HepG2 (cell line): ENCODE measurements at regions not wholly inside any gene's neighbourhood (a gene's known extent, or its start where the extent isn't known, plus 50 kb on each side); places are given as distances from the start of the nearest gene placed in this dataset.

Experiments
- ATAC-seq: fragments of 200-7000 bp; cut with Tn5 transposase; 3 replicates; pipeline ENCODE4 v1.9.1; 2020; ENCODE audit warnings: mild to moderate bottlenecking, moderate library complexity
- BruUV-seq: library from RNA; stranded (reverse); fragments of 400-500 nt; replicated peaks from 2 replicates; lab custom pipeline; 2021; lab: Mats Ljungman, UMichigan
- CTCF ChIA-PET: fragments of 300-600 bp; formaldehyde crosslinking; extraction: SDS; loops from one replicate; lab custom pipeline; 2021; ENCODE audit warnings: low total read pairs, inconsistent platforms, low intra/inter-chr PET ratio; lab: Yijun Ruan, JAX
- POLR2A ChIA-PET: fragments of 350-600 bp; sonication (Branson Sonifier 250); formaldehyde crosslinking; loops from one replicate; lab custom pipeline; 2020; ENCODE audit warnings: antibody characterized with exemption, inconsistent platforms; lab: Yijun Ruan, JAX
- DNase-seq: peaks from one replicate; pipeline ENCODE4 v3.0.0-alpha.2; 2015; ENCODE audit warnings: low spot score
- FAIRE-seq: peaks from 3 replicates; lab custom pipeline; 2011; peaks lifted over from hg19 to GRCh38; lab: Jason Lieb, UNC
- H2AFZ ChIP-seq: one replicate; pipeline ENCODE4 v1.6.1; 2011; ENCODE audit warnings: low read length, inconsistent platforms
- H3K27ac ChIP-seq: fragments of 300-600 bp; 3 replicates; pipeline ENCODE4 v1.8.0; 2011; ENCODE audit warnings: mixed run types, mild to moderate bottlenecking, mixed read lengths, low read length, inconsistent platforms; ENCODE audit not compliant: insufficient read depth; ENCODE audit errors: extremely low read length
- H3K27me3 ChIP-seq, 2 experiments: fragments of 200-600 bp in 1 of 2; 2 replicates in 1 of 2; 3 replicates in 1 of 2; pipeline versions ENCODE4 v1.6.0 to v1.8.0; 2011; ENCODE audit warnings: low read length in 2 of 2, mild to moderate bottlenecking in 2 of 2, moderate library complexity in 2 of 2, inconsistent platforms in 1 of 2; ENCODE audit not compliant: insufficient read depth in 2 of 2, control insufficient read depth in 1 of 2
- H3K36me3 ChIP-seq, 2 experiments: fragments of 200-600 bp in 1 of 2; replicated peaks in 1 of 2; 2 replicates in 1 of 2; 3 replicates in 1 of 2; pipeline versions ENCODE4 v1.5.1 to v1.8.0; 2011; ENCODE audit warnings: low read length in 2 of 2, inconsistent platforms in 1 of 2; ENCODE audit not compliant: insufficient read depth in 2 of 2, control insufficient read depth in 1 of 2
- H3K4me1 ChIP-seq: 2 replicates; pipeline ENCODE4 v1.5.1; 2012; ENCODE audit warnings: low read length, inconsistent platforms; ENCODE audit not compliant: insufficient read depth
- H3K4me2 ChIP-seq: 2 replicates; pipeline ENCODE4 v1.6.0; 2011; ENCODE audit warnings: low read depth, low read length, inconsistent platforms
- H3K4me3 ChIP-seq, 3 experiments: fragments of 200-600 bp in 1 of 3; sonication (generic), shearing (Covaris generic) in 1 of 3; replicated peaks in 1 of 3; 2 replicates each; pipeline ENCODE4 v1.5.1; 2011 to 2016; ENCODE audit warnings: low read length in 3 of 3, inconsistent platforms in 2 of 3, low read depth in 2 of 3, mild to moderate bottlenecking in 2 of 3, control low read depth in 1 of 3, mixed read lengths in 1 of 3; ENCODE audit not compliant: insufficient read depth in 1 of 3
- H3K79me2 ChIP-seq: one replicate; pipeline ENCODE4 v1.6.1; 2011; ENCODE audit warnings: low read length, inconsistent platforms; ENCODE audit not compliant: insufficient read depth
- H3K9ac ChIP-seq: 2 replicates; pipeline ENCODE4 v1.6.0; 2011; ENCODE audit warnings: mild to moderate bottlenecking, low read depth, low read length, inconsistent platforms; ENCODE audit not compliant: insufficient read depth
- H3K9me3 ChIP-seq: 2 replicates; pipeline ENCODE4 v1.5.1; 2012; ENCODE audit warnings: mild to moderate bottlenecking, low read length
- H4K20me1 ChIP-seq: 2 replicates; pipeline ENCODE4 v1.6.0; 2011; ENCODE audit warnings: inconsistent platforms, mild to moderate bottlenecking, low read length, moderate library complexity; ENCODE audit not compliant: insufficient read depth
- BRCA1 ChIP-seq: sonication (generic); formaldehyde crosslinking; IDR thresholded peaks from 2 replicates; pipeline ENCODE4 v1.4.0; 2020; ENCODE audit warnings: missing genetic modification reagents
- CBX5 ChIP-seq: sonication (generic); formaldehyde crosslinking; IDR thresholded peaks from 2 replicates; pipeline ENCODE4 v1.4.0; 2020; ENCODE audit warnings: missing genetic modification reagents, borderline replicate concordance
- SCMH1 ChIP-seq: sonication (generic); formaldehyde crosslinking; IDR thresholded peaks from 2 replicates; pipeline ENCODE4 v1.9.0; 2021; ENCODE audit warnings: missing genetic modification reagents, mild to moderate bottlenecking, borderline replicate concordance
- SMYD3 ChIP-seq: sonication (generic); formaldehyde crosslinking; IDR thresholded peaks from 2 replicates; pipeline ENCODE4 v1.8.1; 2023; ENCODE audit warnings: mild to moderate bottlenecking, missing genetic modification reagents
- YEATS2 ChIP-seq: sonication (generic); formaldehyde crosslinking; IDR thresholded peaks from 2 replicates; pipeline ENCODE4 v1.4.0; 2020; ENCODE audit warnings: missing genetic modification reagents, borderline replicate concordance
- ZFAT ChIP-seq: sonication (generic); formaldehyde crosslinking; conservative IDR thresholded peaks from 2 replicates; pipeline ENCODE4 v1.8.1; 2023; ENCODE audit warnings: missing genetic modification reagents, inconsistent platforms
- ZMYM4 ChIP-seq: sonication (generic); formaldehyde crosslinking; IDR thresholded peaks from 2 replicates; pipeline ENCODE4 v1.8.1; 2023; ENCODE audit warnings: mild to moderate bottlenecking, missing genetic modification reagents
- ZNF326 ChIP-seq: sonication (generic); formaldehyde crosslinking; IDR thresholded peaks from 2 replicates; pipeline ENCODE4 v1.4.0; 2020; ENCODE audit warnings: missing genetic modification reagents, borderline replicate concordance
- ZNF563 ChIP-seq: sonication (generic); formaldehyde crosslinking; IDR thresholded peaks from 2 replicates; pipeline ENCODE4 v1.8.0; 2022; ENCODE audit warnings: mild to moderate bottlenecking, moderate library complexity, missing genetic modification reagents
- ZNF589 ChIP-seq: sonication (generic); formaldehyde crosslinking; conservative IDR thresholded peaks from 2 replicates; pipeline ENCODE4 v1.8.0; 2022; ENCODE audit warnings: mild to moderate bottlenecking, moderate library complexity, missing genetic modification reagents
- ZNF672 ChIP-seq: sonication (generic); formaldehyde crosslinking; IDR thresholded peaks from 2 replicates; pipeline ENCODE4 v1.8.1; 2022; ENCODE audit warnings: missing genetic modification reagents
- WGBS: methylation state at CpG from one replicate; pipeline ENCODE4 v1.1.6; 2017; ENCODE audit warnings: low lambda C conversion rate; 5-methylcytosine and 5-hydroxymethylcytosine counted together
- in situ Hi-C: cut with HindIII; loops from 2 replicates; pipeline ENCODE4 v1.10.0; 2017; ENCODE audit warnings: low pct_unique_long_range_greater_than_20kb; ENCODE audit not compliant: extremely low pct_ligation_motif_present
- intact Hi-C: fragments of 100-400 bp; cut with micrococcal nuclease; formaldehyde crosslinking; loops from one replicate; pipeline ENCODE4 v1.10.0; 2022; ENCODE audit not compliant: unreplicated experiment
- TF ChIP-seq, protein P1 (sequence below): sonication (generic); formaldehyde crosslinking; IDR thresholded peaks from 2 replicates; pipeline ENCODE4 v1.5.0; 2020; ENCODE audit warnings: mild to moderate bottlenecking, missing genetic modification reagents
- TF ChIP-seq, protein P2 (sequence below): sonication (generic); formaldehyde crosslinking; conservative IDR thresholded peaks from 2 replicates; pipeline ENCODE4 v1.8.0; 2022; ENCODE audit warnings: missing genetic modification reagents
- TF ChIP-seq, protein P3 (sequence below): sonication (generic); formaldehyde crosslinking; IDR thresholded peaks from 2 replicates; pipeline ENCODE4 v1.8.0; 2022; ENCODE audit warnings: mild to moderate bottlenecking, missing genetic modification reagents, moderate library complexity
- TF ChIP-seq, protein P4 (sequence below): sonication (generic); formaldehyde crosslinking; IDR thresholded peaks from 2 replicates; pipeline ENCODE4 v1.5.1; 2020; ENCODE audit warnings: missing genetic modification reagents, mild to moderate bottlenecking, borderline replicate concordance

DNA sequence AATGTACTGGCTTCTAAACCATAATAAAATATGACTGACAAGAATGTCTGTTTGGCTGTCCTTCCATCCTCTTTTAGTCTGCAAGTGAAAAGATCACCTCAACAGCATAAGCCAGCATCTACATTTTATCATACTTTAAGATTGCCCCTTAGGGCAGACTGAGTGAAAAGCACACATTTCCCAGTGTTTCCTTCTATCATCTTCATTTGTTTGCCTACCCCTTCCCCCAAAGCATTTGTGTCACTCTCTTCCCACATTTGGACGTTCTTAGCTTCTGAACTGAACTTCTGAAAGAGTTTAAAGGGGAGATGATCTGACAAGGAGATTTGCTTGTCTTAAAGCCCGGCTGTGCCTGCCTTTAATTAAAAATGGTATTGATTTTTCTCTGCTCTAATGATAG is 322.2 kb downstream of the SPATA17 start:
- H3K79me2 ChIP-seq = no peaks in the 10 kb centered on the region
- H3K27me3 ChIP-seq = no peaks in the 10 kb centered on the region
- no peak overlapping the region for H3K27ac ChIP-seq
- POLR2A ChIA-PET = no interaction called here
- no peaks in the 10 kb centered on the region for H3K9me3 ChIP-seq
- no peak overlapping the region for H3K4me3 ChIP-seq
- H3K36me3 ChIP-seq = no peaks in the 10 kb centered on the region
- DNase-seq (no peak), ATAC-seq (no peak), FAIRE-seq (no peak)
- no peak for TF ChIP-seq SMYD3 (CRISPR knock-in tag)
- TF ChIP-seq SCMH1 = no peak
- TF ChIP-seq, protein P1, sequence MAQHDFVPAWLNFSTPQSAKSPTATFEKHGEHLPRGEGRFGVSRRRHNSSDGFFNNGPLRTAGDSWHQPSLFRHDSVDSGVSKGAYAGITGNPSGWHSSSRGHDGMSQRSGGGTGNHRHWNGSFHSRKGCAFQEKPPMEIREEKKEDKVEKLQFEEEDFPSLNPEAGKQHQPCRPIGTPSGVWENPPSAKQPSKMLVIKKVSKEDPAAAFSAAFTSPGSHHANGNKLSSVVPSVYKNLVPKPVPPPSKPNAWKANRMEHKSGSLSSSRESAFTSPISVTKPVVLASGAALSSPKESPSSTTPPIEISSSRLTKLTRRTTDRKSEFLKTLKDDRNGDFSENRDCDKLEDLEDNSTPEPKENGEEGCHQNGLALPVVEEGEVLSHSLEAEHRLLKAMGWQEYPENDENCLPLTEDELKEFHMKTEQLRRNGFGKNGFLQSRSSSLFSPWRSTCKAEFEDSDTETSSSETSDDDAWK (CRISPR knock-in tag) = no peak
- TF ChIP-seq, protein P2, sequence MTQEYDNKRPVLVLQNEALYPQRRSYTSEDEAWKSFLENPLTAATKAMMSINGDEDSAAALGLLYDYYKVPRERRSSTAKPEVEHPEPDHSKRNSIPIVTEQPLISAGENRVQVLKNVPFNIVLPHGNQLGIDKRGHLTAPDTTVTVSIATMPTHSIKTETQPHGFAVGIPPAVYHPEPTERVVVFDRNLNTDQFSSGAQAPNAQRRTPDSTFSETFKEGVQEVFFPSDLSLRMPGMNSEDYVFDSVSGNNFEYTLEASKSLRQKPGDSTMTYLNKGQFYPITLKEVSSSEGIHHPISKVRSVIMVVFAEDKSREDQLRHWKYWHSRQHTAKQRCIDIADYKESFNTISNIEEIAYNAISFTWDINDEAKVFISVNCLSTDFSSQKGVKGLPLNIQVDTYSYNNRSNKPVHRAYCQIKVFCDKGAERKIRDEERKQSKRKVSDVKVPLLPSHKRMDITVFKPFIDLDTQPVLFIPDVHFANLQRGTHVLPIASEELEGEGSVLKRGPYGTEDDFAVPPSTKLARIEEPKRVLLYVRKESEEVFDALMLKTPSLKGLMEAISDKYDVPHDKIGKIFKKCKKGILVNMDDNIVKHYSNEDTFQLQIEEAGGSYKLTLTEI (CRISPR knock-in tag) = no peak
- no peak for TF ChIP-seq BRCA1 (CRISPR knock-in tag)
- TF ChIP-seq ZMYM4 (CRISPR knock-in tag) = no peak
- H2AFZ ChIP-seq = no peak overlapping the region
- H4K20me1 ChIP-seq = no peaks in the 10 kb centered on the region
- in situ Hi-C loops = no loop called here
- CTCF ChIA-PET = no interaction called here
- 2% methylated on average over 2 of the region's 2 CpGs for WGBS
- H3K4me2 ChIP-seq = no peak overlapping the region
- no peaks in the 10 kb centered on the region for H3K4me1 ChIP-seq
- intact Hi-C loops = no loop called here
- no TSS peak for BruUV-seq
- H3K9ac ChIP-seq = no peak overlapping the region

DNA sequence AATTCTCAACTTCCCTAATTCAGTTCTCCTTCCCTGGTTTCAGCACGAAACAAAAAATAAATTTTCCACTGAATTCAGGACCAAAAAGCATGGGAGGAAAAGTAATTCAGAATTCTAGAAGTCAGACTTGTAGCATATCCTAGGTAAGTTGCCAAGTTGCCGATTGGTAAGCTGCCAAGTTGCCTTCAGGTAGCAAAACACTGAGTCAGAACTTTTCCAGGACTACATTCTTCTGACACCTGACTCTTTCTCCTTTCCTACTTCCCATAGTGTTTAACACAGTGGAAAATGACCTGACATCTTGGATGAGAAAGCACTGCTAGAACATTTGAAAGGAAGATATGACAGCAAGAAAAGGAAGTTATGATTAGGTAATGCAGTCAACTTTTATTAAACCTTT is 322.8 kb downstream of the SPATA17 start:
- intact Hi-C loops = no loop called here
- H3K4me1 ChIP-seq = no peaks in the 10 kb centered on the region
- ATAC-seq = no peak
- TF ChIP-seq, protein P3, sequence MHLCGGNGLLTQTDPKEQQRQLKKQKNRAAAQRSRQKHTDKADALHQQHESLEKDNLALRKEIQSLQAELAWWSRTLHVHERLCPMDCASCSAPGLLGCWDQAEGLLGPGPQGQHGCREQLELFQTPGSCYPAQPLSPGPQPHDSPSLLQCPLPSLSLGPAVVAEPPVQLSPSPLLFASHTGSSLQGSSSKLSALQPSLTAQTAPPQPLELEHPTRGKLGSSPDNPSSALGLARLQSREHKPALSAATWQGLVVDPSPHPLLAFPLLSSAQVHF (CRISPR knock-in tag) = no peak
- TF ChIP-seq ZNF326 (CRISPR knock-in tag) = no peak
- TF ChIP-seq, protein P4, sequence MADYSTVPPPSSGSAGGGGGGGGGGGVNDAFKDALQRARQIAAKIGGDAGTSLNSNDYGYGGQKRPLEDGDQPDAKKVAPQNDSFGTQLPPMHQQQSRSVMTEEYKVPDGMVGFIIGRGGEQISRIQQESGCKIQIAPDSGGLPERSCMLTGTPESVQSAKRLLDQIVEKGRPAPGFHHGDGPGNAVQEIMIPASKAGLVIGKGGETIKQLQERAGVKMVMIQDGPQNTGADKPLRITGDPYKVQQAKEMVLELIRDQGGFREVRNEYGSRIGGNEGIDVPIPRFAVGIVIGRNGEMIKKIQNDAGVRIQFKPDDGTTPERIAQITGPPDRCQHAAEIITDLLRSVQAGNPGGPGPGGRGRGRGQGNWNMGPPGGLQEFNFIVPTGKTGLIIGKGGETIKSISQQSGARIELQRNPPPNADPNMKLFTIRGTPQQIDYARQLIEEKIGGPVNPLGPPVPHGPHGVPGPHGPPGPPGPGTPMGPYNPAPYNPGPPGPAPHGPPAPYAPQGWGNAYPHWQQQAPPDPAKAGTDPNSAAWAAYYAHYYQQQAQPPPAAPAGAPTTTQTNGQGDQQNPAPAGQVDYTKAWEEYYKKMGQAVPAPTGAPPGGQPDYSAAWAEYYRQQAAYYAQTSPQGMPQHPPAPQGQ (CRISPR knock-in tag) = no peak
- TF ChIP-seq ZNF563 (CRISPR knock-in tag) = no peak
- no peak for TF ChIP-seq ZFAT
- TF ChIP-seq ZNF672 (CRISPR knock-in tag) = no peak
- no peak for TF ChIP-seq ZNF589 (CRISPR knock-in tag)
- no peak for TF ChIP-seq CBX5 (CRISPR knock-in tag)
- no peak for TF ChIP-seq YEATS2 (CRISPR knock-in tag)

More for the DNA sequence above, 322.8 kb downstream of the SPATA17 start:
- no peak overlapping the region for H3K27ac ChIP-seq
- no peak overlapping the region for H3K4me2 ChIP-seq
- POLR2A ChIA-PET = no interaction called here
- no peaks in the 10 kb centered on the region for H3K36me3 ChIP-seq
- H4K20me1 ChIP-seq = no peaks in the 10 kb centered on the region
- H3K9ac ChIP-seq = no peak overlapping the region
- no TSS peak for BruUV-seq
- H3K79me2 ChIP-seq = no peaks in the 10 kb centered on the region
- no peak for DNase-seq
- CTCF ChIA-PET = no interaction called here
- no peak overlapping the region for H3K4me3 ChIP-seq
- no peaks in the 10 kb centered on the region for H3K27me3 ChIP-seq
- FAIRE-seq = no peak
- in situ Hi-C loops = no loop called here
- 4% methylated on average over 2 of the region's 2 CpGs for WGBS
- no peak overlapping the region for H2AFZ ChIP-seq
- no peaks in the 10 kb centered on the region for H3K9me3 ChIP-seq
